Superior temporal gyrus (tissue), 1 donor: ENCODE measurements at regions not wholly inside any gene's neighbourhood (a gene's known extent, or its start where the extent isn't known, plus 50 kb on each side); places are given as distances from the start of the nearest gene placed in this dataset.
A peak's percentile ranks its signal among the peaks of the same experiment; 100 is the strongest.
"Not testable (repeated sequence)": the region's sequence is repeated elsewhere in the genome, so short reads cannot be mapped to it uniquely, and the experiment has no call there.

Experiments used
- DNase-seq: peaks from one replicate; pipeline ENCODE4 v3.0.0-alpha.2; 2016; ENCODE audit errors: extremely low spot score

- DNase-seq: no peak
These were observed 167.0 kb upstream of the EDNRB start for GRCh38 chr13:78085434-78086225.

DNA sequence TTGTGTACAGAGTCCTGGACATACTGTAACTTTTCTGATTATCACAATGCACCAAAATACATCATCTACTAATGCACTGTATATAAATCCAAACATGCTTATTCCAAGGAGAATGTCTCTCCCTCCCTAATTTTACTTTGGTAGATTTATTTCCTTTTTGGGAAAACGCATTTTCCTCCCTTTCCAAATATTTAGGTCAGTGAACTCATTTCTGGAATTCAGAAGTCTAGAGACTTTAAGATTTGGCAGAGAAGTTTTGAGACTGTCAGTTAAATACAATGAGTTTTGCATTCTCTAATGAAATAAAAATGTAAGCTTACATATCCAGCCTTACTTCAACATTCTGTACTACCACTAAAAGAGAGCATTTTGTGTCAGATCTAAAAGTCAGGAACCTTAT is 165.8 kb upstream of the EDNRB start:
- no peak for DNase-seq

DNA sequence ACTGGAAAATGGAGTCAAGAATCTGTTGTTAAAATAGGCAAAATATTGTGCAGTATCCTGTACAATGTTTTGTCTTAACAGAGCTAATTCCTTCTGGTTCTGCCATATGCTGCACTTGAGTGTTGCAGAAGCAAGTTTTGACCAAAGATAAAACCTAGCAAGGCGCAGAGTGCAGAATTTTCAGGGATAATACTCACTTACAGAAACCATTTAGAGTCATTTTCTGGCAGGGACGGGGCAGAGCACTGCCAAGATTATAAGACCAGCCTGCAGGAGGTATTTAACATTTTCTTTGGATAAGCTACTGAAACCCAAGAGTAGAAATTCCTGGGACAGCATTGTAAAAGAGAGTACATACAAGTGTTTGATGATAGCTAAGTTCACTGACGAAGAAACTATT is 159.5 kb upstream of the EDNRB start:
- no peak for DNase-seq

- no peak for DNase-seq
These were observed 148.7 kb upstream of the EDNRB start for GRCh38 chr13:78067290-78067689.

DNA sequence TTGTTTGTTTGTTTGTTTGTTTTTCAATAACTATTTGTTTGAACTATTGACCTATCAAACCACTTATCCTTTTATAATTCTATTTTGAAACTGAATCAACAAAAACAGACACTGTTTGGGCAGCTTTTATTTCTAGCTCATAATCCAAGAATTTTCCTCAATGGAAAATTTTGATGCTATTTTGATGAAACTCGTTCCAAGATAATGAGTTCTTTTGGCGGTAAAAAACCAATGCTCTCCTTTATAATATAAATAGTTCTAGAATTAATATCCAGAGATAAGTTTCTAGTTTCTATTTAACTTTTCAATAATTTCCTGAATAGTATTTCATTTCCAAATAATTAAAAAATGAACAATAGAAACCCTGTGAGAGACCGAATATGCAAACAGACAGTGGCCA is 146.5 kb upstream of the EDNRB start:
- no peak for DNase-seq

- DNase-seq: no peak
These were observed 143.2 kb upstream of the EDNRB start for GRCh38 chr13:78061806-78062205.

- no peak for DNase-seq
These were observed 142.3 kb upstream of the EDNRB start for GRCh38 chr13:78060966-78061365.

DNA sequence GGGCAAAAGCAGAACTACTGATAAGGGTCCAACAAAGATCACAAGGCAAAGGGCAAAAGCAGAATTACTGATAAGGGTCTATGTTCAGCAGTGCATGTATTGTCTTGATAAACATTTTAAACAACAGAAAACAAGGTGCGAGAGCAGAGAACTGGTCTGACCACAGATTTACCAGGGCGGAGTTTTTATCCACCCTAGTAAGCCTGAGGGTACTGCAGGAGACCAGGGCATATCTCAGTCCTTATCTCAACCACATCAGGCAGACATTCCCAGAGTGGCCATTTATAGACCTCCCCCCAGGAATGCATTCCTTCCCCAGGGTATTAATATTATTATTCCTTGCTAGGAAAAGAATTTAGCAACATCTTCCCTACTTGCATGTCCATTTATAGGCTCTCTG is 138.2 kb upstream of the EDNRB start:
- DNase-seq: not testable (repeated sequence)

DNA sequence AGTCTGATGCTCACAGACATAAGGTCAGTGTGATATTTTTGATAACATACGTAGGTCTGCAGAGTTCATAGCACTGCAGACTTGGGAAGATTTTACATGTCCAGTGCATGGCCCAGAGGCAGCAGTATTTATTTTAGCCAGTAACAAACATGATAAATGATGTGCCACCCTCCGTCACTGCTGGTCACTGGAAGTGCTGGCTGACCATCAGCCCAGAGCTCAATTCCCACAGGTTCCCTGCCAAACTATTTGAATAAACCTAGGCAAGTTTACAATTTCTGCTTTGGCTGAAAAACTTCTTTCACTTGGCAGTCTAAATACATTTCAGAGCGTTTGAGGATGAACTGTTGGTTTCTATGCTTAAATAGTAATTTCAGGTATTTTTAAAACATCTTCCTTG is 135.5 kb upstream of the EDNRB start:
- DNase-seq: peak; percentile 25

DNA sequence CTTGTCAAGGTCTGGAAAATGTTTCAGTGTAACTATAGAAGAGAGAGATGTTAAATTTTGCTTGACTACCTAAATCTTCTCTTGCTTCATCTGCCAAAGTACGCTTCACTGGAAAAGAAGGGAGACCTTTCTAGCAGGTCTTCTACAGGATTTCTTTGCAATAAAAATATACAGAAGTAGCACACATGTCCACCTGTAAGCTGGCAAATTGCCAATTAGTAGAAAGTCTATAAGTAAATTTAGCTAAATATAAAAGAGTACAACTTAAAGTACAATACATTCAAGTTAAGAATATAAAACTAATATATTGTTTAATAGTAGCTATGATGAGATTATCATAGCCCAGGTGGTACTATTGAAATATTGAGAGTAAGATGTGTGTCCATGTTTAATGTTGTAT is 128.5 kb upstream of the EDNRB start:
- no peak for DNase-seq

DNA sequence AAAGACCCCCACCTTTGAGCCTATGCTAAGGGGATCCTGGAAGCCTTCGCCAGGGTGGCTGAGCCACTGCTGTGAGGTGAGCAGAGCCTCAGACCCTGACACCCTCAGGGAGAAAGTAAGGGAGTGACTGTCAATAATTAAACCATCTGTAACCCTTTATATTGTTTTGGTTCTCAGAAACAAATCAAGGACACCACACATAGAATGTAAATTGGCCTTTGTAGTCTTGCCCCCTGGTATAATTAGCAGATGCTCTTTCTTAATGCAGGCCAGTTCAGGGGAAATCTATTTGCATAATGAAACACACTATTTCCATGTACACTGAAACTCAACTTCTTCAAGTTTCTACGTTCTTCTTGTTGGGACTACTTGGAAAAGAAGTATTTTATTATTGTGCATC is 127.7 kb upstream of the EDNRB start:
- DNase-seq: no peak

DNA sequence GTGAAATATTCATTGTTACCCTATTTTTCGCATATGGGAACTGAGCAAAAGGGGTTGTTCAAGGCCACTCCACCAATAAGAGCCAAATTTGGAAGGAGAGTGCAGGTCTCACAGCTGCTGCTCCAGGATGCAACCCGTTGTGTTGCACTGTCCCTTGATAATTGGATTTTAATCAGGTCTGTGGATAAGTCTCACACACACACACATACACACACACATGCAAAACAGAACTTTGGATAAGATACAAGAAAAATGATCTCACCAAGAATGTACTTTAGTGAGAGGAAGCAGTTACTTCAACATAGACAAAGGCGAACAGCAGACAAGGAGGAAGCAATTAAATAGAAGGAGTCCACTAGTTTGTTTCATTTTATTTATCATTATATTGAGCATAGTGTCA is 127.3 kb upstream of the EDNRB start:
- DNase-seq: no peak

GRCh38 chr13:78041366-78041765 is 122.7 kb upstream of the EDNRB start:
- DNase-seq: not testable (repeated sequence)

DNA sequence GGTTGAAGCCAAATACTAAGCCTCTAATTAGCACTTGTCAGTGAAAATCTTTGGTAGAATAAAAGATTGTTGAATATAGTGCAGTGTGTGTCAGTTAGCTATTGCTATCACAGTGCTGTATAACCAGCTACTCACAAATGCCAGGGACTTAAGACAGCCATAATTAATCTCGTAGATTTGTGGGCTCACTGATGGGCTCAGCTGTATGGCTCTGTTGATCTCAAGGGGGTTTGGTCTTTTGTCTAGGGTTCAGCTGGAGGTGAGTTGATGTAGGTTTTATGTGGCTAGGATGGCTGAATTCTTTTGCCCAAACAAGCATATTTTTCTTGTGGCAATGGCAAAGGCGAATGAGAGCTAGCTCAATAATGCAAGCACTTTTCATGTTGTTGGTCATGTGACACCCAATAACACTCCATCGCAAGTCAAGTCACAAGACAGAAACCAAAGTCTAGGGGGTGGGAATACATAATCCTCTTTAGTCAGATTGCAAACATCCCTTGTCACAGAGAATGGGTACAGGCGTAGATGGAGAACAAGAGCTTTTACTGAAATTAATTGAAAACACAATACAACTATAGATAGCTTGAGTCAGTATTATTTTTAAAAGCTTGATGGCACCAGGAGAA is 121.7 kb upstream of the EDNRB start:
- DNase-seq: no peak

DNA sequence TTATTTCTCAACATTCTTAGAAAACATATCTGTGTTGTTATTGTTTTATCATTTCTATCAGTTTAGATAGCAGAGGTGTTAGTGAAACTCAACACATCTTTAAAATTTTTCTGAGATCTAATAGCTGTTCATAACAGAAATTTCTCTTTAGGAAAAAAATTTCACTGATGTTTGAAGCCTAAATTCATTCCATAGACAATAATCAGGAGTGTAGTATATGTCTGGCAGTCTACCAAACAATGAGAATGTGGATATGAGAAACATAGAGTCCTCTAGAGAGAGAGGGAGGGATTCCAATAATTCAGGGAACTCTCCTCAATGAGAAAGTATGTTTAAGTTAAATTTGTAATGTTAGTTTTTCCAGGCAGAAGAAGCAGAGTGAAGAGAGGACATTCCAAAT is 118.2 kb upstream of the EDNRB start:
- DNase-seq: no peak

GRCh38 chr13:78035500-78035899 is 116.9 kb upstream of the EDNRB start:
- no peak for DNase-seq

DNA sequence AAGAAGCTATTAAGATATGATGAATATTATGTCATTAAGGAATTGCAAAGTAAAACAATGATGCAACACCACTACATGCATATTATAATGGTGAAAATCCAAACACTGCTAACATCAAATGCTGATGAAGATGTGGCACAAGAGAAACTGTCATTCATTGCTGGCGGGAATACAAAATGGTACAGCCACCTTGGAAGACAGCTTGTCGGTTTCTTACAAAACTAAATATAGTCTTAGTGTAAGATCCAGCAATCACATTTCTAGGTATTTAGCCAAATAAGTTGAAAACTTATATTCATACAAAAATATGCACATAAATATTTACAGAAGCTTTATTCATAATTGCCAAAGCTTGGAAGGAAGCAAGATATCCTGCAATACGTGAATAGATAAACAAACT is 114.9 kb upstream of the EDNRB start:
- DNase-seq: no peak

- no peak for DNase-seq
These were observed 113.5 kb upstream of the EDNRB start for GRCh38 chr13:78032132-78032531.

DNA sequence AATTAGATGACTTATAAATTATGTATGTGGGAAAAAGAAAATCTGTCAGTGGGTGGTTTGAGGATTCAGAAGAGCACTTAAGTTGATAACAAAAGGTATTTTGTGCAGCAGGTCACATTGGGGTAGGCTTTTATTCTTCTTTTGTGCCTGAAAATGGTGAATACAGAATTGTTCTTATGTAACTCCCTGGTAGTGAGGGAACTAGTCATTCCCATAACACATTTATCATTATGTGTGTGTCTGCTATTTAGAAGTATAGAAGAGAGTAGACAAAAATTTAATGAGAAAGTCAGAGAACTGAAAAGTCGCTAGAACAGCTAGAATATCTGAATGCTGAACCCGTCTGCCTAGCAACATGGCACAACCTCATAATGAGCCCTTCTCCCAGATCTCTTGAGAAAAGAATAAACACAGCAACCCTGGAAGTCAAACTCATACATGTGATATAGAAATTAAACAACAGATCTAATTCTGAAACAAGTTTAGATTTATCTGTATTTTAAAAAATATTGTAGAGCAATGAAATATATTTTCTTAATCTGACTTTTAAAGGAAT is 111.8 kb upstream of the EDNRB start:
- DNase-seq: no peak

DNA sequence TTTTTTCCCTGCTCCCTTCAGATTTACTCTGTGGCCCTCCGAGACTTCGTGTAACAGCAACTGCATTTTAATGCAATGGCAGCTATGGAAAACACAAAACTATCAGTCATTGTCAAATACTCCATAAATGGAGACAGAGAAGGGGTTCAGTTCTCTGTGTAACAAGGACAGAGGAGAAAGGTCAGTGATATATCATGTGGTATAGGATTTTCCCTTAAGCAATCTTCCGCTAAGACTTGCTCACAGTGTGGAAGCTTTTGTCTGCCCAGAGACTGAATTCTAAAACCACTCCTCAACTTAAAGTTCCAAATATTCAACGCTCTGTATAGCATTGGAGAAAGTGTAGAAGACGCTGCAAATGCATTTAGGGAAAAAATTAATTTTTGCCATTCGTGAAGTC is 111.3 kb upstream of the EDNRB start:
- DNase-seq: no peak

- DNase-seq: no peak
These were observed 110.3 kb upstream of the EDNRB start for GRCh38 chr13:78028960-78029359.

DNA sequence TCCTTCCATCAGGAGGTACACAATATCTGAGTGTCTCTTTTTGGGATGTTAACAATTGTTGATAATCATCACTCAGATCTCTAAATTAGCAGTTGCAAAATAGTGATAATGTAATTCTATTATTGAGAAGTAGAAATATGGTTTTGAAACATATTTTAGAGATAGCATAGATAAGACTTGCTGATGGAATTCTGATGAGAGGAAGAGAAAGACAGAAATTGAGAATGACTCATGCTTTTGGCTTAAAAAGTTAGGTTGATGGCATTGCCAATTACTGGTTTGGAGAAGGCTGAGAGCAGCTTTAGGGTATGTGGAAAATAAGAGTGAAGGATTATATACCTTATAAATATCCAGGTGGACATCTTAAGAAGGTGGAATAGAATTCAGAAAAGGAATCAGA is 106.4 kb upstream of the EDNRB start:
- no peak for DNase-seq

DNA sequence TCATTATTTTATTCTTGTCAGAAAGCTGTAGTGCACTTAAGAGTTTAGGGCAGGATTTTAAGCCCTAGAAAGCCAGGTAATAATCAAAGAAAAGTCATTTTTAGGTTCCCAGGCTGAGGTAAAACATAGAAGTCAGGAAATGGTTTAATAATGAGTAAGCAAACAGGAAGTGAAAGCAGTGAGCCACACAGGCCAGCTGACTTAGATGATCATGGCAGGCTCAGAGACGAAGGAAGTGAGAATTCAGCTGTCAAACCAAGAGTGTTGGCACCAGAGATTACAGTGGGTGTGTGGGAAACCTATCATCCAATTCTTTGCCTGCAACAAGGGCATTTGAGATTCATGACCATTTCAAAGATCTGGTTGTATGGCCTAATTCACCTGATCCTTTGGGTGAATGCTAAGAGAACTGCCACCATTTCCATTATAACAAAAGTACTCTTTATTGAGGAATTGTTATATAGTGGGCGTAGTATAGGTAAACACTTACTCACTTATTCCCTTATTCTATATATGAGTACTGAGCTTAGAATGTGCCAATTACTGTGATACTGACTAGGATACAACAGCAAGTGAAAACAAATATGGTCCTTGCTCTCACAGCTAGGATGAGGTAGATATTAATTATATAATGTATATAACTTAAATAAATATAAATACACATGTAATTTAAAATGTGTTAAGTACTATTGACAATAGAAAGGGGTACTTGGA is 103.7 kb upstream of the EDNRB start:
- DNase-seq: peak; percentile 29
